GM12864 (cell line): ENCODE measurements at regions not wholly inside any gene's neighbourhood (a gene's known extent, or its start where the extent isn't known, plus 50 kb on each side); places are given as distances from the start of the nearest gene placed in this dataset.

Experiments
- DNase-seq: peaks from one replicate; pipeline ENCODE4 v3.0.0-alpha.2; 2011; ENCODE audit warnings: low read depth
- H3K4me3 ChIP-seq: 2 replicates; pipeline ENCODE4 v1.5.1; 2011; ENCODE audit warnings: mild to moderate bottlenecking, low read depth, low read length, control low read depth
- CTCF ChIP-seq: IDR thresholded peaks from 2 replicates; pipeline ENCODE4 v1.5.1; 2011; ENCODE audit warnings: low read depth, mild to moderate bottlenecking, moderate library complexity, low read length, control low read depth, inconsistent platforms; ENCODE audit errors: missing control alignments

- H3K4me3 ChIP-seq = no peak overlapping the region
- DNase-seq = no peak
- no peak for TF ChIP-seq CTCF
These were observed 757.1 kb downstream of the LIG4 start for GRCh38 chr13:107458269-107458668.

- no peak overlapping the region for H3K4me3 ChIP-seq
- no peak for TF ChIP-seq CTCF
- DNase-seq = no peak
These were observed 757.6 kb downstream of the LIG4 start for GRCh38 chr13:107457686-107458085.

- DNase-seq = no peak
- H3K4me3 ChIP-seq = no peak overlapping the region
- TF ChIP-seq CTCF = no peak
These were observed 758.9 kb downstream of the LIG4 start for GRCh38 chr13:107456431-107456830.

- no peak overlapping the region for H3K4me3 ChIP-seq
- DNase-seq = no peak
- no peak for TF ChIP-seq CTCF
These were observed 762.5 kb downstream of the LIG4 start for GRCh38 chr13:107452833-107453232.

- no peak for DNase-seq
- no peak overlapping the region for H3K4me3 ChIP-seq
- TF ChIP-seq CTCF = no peak
These were observed 764.4 kb downstream of the LIG4 start for GRCh38 chr13:107450931-107451330.

GRCh38 chr13:107450431-107450830 is 764.9 kb downstream of the LIG4 start:
- no peak for DNase-seq
- TF ChIP-seq CTCF = no peak
- no peak overlapping the region for H3K4me3 ChIP-seq

GRCh38 chr13:107447591-107447990 is 767.7 kb downstream of the LIG4 start:
- TF ChIP-seq CTCF = no peak
- H3K4me3 ChIP-seq = no peak overlapping the region
- DNase-seq = no peak
